ENCODE measurements at regions not wholly inside any gene's neighbourhood (a gene's known extent, or its start where the extent isn't known, plus 50 kb on each side); places are given as distances from the start of the nearest gene placed in this dataset.

GRCh38 chr2:66364495-66365333 is 70.2 kb upstream of the MEIS1 start:
- DNase-seq = no peak
- Histone ChIP-seq H3K9me3 (no peaks in the 10 kb centered on the region), H3K36me3 (no peaks in the 10 kb centered on the region), H3K4me1 (no peaks in the 10 kb centered on the region), H3K27ac (peak overlapping the region in 1 of 4 donors; percentile 51), H3K27me3 (no peaks in the 10 kb centered on the region), H3K4me3 (no peak overlapping the region)
- TF ChIP-seq CTCF (IDR thresholded peaks at IDR 0.05) = no peak
- TF ChIP-seq POLR2A (IDR thresholded peaks at IDR 0.05) = no peak

- no peaks in the 10 kb centered on the region for H3K9me3 ChIP-seq
- TF ChIP-seq CTCF (IDR thresholded peaks at IDR 0.05) (no peak), POLR2A (IDR thresholded peaks at IDR 0.05) (no peak)
- H3K4me3 ChIP-seq = no peak overlapping the region
- H3K4me1 ChIP-seq = no peaks in the 10 kb centered on the region
- H3K36me3 ChIP-seq = no peaks in the 10 kb centered on the region
- H3K27ac ChIP-seq = no peak overlapping the region
- no peaks in the 10 kb centered on the region for H3K27me3 ChIP-seq
- no peak for DNase-seq
Observed at GRCh38 chr2:66362701-66363100, 72.2 kb upstream of the MEIS1 start.

DNA sequence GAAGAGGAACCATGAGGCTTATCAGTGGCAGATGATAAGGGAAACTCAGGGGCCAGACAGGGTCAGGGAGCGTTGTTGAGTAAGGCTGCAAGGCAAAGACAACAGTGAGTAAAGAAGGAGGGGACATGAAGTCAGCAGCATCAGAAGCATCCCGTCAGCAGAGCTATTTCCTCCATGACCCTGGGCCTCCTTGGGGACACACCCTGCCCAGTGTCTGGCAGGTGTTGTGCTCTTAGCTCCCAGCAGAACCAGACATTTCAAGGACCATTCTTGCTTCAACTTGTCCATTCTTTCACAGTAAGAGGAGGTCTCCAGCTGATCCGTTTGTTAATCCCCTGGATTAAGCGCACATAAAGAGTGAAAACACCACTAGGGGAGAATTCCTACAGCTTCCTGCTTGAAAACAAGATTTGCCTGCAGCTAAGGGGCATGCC is 88.7 kb upstream of the MEIS1 start:
- no peak for DNase-seq
- Histone ChIP-seq H3K9me3 (no peaks in the 10 kb centered on the region), H3K36me3 (no peaks in the 10 kb centered on the region), H3K27me3 (no peaks in the 10 kb centered on the region), H3K27ac (no peak overlapping the region), H3K4me1 (no peaks in the 10 kb centered on the region), H3K4me3 (no peak overlapping the region)
- TF ChIP-seq CTCF (IDR thresholded peaks at IDR 0.05) = no peak
- no peak for TF ChIP-seq POLR2A (IDR thresholded peaks at IDR 0.05)

GRCh38 chr2:66344087-66344663 is 90.8 kb upstream of the MEIS1 start:
- Histone ChIP-seq H3K36me3 (no peaks in the 10 kb centered on the region), H3K4me3 (no peak overlapping the region), H3K9me3 (no peaks in the 10 kb centered on the region), H3K27me3 (no peaks in the 10 kb centered on the region), H3K27ac (no peak overlapping the region), H3K4me1 (no peaks in the 10 kb centered on the region)
- no peak for DNase-seq
- TF ChIP-seq CTCF (IDR thresholded peaks at IDR 0.05) (no peak), POLR2A (IDR thresholded peaks at IDR 0.05) (no peak)

GRCh38 chr2:66343259-66343658 is 91.7 kb upstream of the MEIS1 start:
- TF ChIP-seq POLR2A (IDR thresholded peaks at IDR 0.05) (no peak), CTCF (IDR thresholded peaks at IDR 0.05) (no peak)
- Histone ChIP-seq H3K9me3 (no peaks in the 10 kb centered on the region), H3K4me1 (no peaks in the 10 kb centered on the region), H3K36me3 (no peaks in the 10 kb centered on the region), H3K27ac (no peak overlapping the region), H3K27me3 (no peaks in the 10 kb centered on the region), H3K4me3 (no peak overlapping the region)
- no peak for DNase-seq

All from Peyer's patch (tissue), 4 donors.